Right forelimb (tissue), 1 donor: ENCODE measurements at regions not wholly inside any gene's neighbourhood (a gene's known extent, or its start where the extent isn't known, plus 50 kb on each side); places are given as distances from the start of the nearest gene placed in this dataset.

Experiments
- DNase-seq: peaks from one replicate; pipeline ENCODE4 v3.0.0-alpha.2; 2018

GRCh38 chrX:25213611-25214010 lies 197.8 kb upstream of the ARX start:
- DNase-seq, result no peak

GRCh38 chrX:25207803-25208475 lies 192.2 kb upstream of the ARX start:
- DNase-seq, result no peak

- DNase-seq, result no peak
Observed at GRCh38 chrX:25206778-25207177, 191.0 kb upstream of the ARX start.

GRCh38 chrX:25204182-25204581 lies 188.4 kb upstream of the ARX start:
- no peak for DNase-seq

- DNase-seq, result no peak
Observed at GRCh38 chrX:25202827-25203226, 187.1 kb upstream of the ARX start.

GRCh38 chrX:25198891-25199290 lies 183.1 kb upstream of the ARX start:
- no peak for DNase-seq

GRCh38 chrX:25198253-25198652 lies 182.5 kb upstream of the ARX start:
- no peak for DNase-seq

GRCh38 chrX:25196221-25196620 lies 180.5 kb upstream of the ARX start:
- no peak for DNase-seq

GRCh38 chrX:25191403-25191802 lies 175.6 kb upstream of the ARX start:
- DNase-seq, result no peak

GRCh38 chrX:25181775-25182174 lies 166.0 kb upstream of the ARX start:
- DNase-seq, result no peak

GRCh38 chrX:25180242-25180641 lies 164.5 kb upstream of the ARX start:
- no peak for DNase-seq

- DNase-seq, result no peak
Observed at GRCh38 chrX:25178555-25178954, 162.8 kb upstream of the ARX start.

- DNase-seq, result no peak
Observed at GRCh38 chrX:25175743-25176142, 160.0 kb upstream of the ARX start.

GRCh38 chrX:25175171-25175570 lies 159.4 kb upstream of the ARX start:
- no peak for DNase-seq

GRCh38 chrX:25166546-25166945 lies 150.8 kb upstream of the ARX start:
- no peak for DNase-seq

GRCh38 chrX:25166145-25166544 lies 150.4 kb upstream of the ARX start:
- DNase-seq, result no peak

- no peak for DNase-seq
Observed at GRCh38 chrX:25158635-25159034, 142.9 kb upstream of the ARX start.

- DNase-seq, result no peak
Observed at GRCh38 chrX:25156832-25157231, 141.1 kb upstream of the ARX start.

GRCh38 chrX:25156323-25156722 lies 140.6 kb upstream of the ARX start:
- no peak for DNase-seq

GRCh38 chrX:25154168-25154567 lies 138.4 kb upstream of the ARX start:
- no peak for DNase-seq

GRCh38 chrX:25151749-25152148 lies 136.0 kb upstream of the ARX start:
- DNase-seq, result no peak

- DNase-seq, result peak; percentile 56
Observed at GRCh38 chrX:25144043-25144940, 128.5 kb upstream of the ARX start.

GRCh38 chrX:25143596-25143995 lies 127.8 kb upstream of the ARX start:
- no peak for DNase-seq

- DNase-seq, result no peak
Observed at GRCh38 chrX:25141684-25142083, 125.9 kb upstream of the ARX start.
